ENCODE measurements at regions not wholly inside any gene's neighbourhood (a gene's known extent, or its start where the extent isn't known, plus 50 kb on each side); places are given as distances from the start of the nearest gene placed in this dataset.

GRCh38 chr1:14194511-14194910 is 404.0 kb upstream of the KAZN start:
- TF ChIP-seq CTCF (IDR thresholded peaks at IDR 0.05; ENCODE audit: extremely low read depth, missing control alignments), result no peak
- no peak for DNase-seq (ENCODE audit: low spot score)

GRCh38 chr1:14205066-14205465 is 393.4 kb upstream of the KAZN start:
- no peak for DNase-seq (ENCODE audit: low spot score)
- TF ChIP-seq CTCF (IDR thresholded peaks at IDR 0.05; ENCODE audit: extremely low read depth, missing control alignments), result no peak

- DNase-seq (ENCODE audit: low spot score), result no peak
- TF ChIP-seq CTCF (IDR thresholded peaks at IDR 0.05; ENCODE audit: extremely low read depth, missing control alignments), result no peak
Measured at GRCh38 chr1:14215151-14215550, 383.3 kb upstream of the KAZN start.

GRCh38 chr1:14217384-14217783 is 381.1 kb upstream of the KAZN start:
- DNase-seq (ENCODE audit: low spot score), result no peak
- TF ChIP-seq CTCF (IDR thresholded peaks at IDR 0.05; ENCODE audit: extremely low read depth, missing control alignments), result no peak

- no peak for DNase-seq (ENCODE audit: low spot score)
- TF ChIP-seq CTCF (IDR thresholded peaks at IDR 0.05; ENCODE audit: extremely low read depth, missing control alignments), result no peak
Measured at GRCh38 chr1:14220324-14220723, 378.2 kb upstream of the KAZN start.

- DNase-seq (ENCODE audit: low spot score), result no peak
- no peak for TF ChIP-seq CTCF (IDR thresholded peaks at IDR 0.05; ENCODE audit: extremely low read depth, missing control alignments)
Measured at GRCh38 chr1:14220811-14221210, 377.7 kb upstream of the KAZN start.

GRCh38 chr1:14222086-14222485 is 376.4 kb upstream of the KAZN start:
- no peak for DNase-seq (ENCODE audit: low spot score)
- TF ChIP-seq CTCF (IDR thresholded peaks at IDR 0.05; ENCODE audit: extremely low read depth, missing control alignments), result no peak
